ENCODE measurements at regions not wholly inside any gene's neighbourhood (a gene's known extent, or its start where the extent isn't known, plus 50 kb on each side); places are given as distances from the start of the nearest gene placed in this dataset.

GRCh38 chr7:91644256-91644655, 236.2 kb downstream of the MTERF1 start:
- TF ChIP-seq, protein P1, sequence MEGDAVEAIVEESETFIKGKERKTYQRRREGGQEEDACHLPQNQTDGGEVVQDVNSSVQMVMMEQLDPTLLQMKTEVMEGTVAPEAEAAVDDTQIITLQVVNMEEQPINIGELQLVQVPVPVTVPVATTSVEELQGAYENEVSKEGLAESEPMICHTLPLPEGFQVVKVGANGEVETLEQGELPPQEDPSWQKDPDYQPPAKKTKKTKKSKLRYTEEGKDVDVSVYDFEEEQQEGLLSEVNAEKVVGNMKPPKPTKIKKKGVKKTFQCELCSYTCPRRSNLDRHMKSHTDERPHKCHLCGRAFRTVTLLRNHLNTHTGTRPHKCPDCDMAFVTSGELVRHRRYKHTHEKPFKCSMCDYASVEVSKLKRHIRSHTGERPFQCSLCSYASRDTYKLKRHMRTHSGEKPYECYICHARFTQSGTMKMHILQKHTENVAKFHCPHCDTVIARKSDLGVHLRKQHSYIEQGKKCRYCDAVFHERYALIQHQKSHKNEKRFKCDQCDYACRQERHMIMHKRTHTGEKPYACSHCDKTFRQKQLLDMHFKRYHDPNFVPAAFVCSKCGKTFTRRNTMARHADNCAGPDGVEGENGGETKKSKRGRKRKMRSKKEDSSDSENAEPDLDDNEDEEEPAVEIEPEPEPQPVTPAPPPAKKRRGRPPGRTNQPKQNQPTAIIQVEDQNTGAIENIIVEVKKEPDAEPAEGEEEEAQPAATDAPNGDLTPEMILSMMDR (IDR thresholded peaks at IDR 0.05) = no peak
- TF ChIP-seq POLR2AphosphoS5 (IDR thresholded peaks at IDR 0.05) = no peak

Measured in esophagus muscularis mucosa (tissue), 3 donors.